NT2/D1 (cell line): ENCODE measurements at regions not wholly inside any gene's neighbourhood (a gene's known extent, or its start where the extent isn't known, plus 50 kb on each side); places are given as distances from the start of the nearest gene placed in this dataset.

Experiments used
- SUZ12 ChIP-seq: IDR thresholded peaks from 2 replicates; pipeline ENCODE4 v1.6.1; 2011; ENCODE audit not compliant: insufficient read length, insufficient read depth; ENCODE audit errors: extremely low read depth
- YY1 ChIP-seq: IDR thresholded peaks from 2 replicates; pipeline ENCODE4 v1.6.1; 2011; ENCODE audit not compliant: insufficient read length, insufficient read depth
- ZNF274 ChIP-seq: IDR thresholded peaks from 2 replicates; pipeline ENCODE4 v1.6.1; 2011; ENCODE audit warnings: mild to moderate bottlenecking, low read depth, low read length

- TF ChIP-seq YY1 (no peak), SUZ12 (no peak), ZNF274 (no peak)
Measured at GRCh38 chr1:243991650-243992049, 59.4 kb upstream of the ZBTB18 start.
